Amniotic stem cell (primary cell): ENCODE measurements at regions not wholly inside any gene's neighbourhood (a gene's known extent, or its start where the extent isn't known, plus 50 kb on each side); places are given as distances from the start of the nearest gene placed in this dataset.
"Not testable (repeated sequence)": the region's sequence is repeated elsewhere in the genome, so short reads cannot be mapped to it uniquely, and the experiment has no call there.

Experiments used
- DNase-seq: peaks from one replicate; lab custom pipeline; 2025; lab: John Stamatoyannopoulos, UW

DNA sequence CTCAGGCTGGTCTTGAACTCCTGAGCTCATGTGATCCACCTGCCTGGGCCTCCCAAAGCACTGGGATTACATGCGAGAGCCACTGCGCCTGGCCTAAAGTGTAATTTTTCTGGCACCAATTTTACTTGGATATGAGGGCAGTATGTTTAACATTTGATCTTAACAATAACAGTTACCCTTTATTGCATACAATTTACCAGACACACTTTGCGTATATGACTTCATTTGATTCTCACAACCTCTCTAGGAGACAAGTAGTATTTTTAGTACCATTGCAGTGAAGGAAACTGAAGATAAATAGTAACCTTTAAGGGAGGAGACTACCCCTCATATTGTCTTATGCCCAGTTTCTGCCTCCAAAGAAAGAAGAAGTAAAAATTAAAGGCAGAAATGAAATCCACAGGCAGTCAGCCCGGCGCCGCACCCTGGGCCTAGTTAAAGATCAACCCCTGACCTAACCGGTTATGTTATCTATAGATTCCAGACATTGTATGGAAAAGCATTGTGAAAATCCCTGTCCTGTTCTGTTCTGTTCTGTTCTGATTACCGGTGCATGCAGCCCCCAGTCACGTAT, 54.0 kb downstream of the CYP26A1 start:
- DNase-seq, result not testable (repeated sequence)

DNA sequence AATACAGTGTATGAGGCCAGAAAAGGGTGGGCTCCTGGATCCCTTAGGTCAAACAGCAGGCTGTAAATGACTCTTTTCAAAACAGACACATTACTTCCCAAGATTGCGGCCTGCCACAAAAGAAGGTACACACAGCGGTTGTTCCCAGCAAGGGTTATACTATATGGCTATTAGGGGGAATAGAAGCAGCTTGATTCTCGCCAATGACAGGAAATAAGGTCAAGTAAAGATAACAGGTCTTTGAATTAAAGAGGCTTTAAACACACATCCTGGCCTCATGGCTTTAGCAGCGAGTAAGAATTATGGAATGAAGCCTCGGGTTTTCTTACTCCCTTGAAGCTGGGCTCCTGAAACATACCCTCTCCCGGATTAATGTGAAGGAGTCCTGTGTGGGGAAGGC, 58.3 kb downstream of the CYP26A1 start:
- no peak for DNase-seq

DNA sequence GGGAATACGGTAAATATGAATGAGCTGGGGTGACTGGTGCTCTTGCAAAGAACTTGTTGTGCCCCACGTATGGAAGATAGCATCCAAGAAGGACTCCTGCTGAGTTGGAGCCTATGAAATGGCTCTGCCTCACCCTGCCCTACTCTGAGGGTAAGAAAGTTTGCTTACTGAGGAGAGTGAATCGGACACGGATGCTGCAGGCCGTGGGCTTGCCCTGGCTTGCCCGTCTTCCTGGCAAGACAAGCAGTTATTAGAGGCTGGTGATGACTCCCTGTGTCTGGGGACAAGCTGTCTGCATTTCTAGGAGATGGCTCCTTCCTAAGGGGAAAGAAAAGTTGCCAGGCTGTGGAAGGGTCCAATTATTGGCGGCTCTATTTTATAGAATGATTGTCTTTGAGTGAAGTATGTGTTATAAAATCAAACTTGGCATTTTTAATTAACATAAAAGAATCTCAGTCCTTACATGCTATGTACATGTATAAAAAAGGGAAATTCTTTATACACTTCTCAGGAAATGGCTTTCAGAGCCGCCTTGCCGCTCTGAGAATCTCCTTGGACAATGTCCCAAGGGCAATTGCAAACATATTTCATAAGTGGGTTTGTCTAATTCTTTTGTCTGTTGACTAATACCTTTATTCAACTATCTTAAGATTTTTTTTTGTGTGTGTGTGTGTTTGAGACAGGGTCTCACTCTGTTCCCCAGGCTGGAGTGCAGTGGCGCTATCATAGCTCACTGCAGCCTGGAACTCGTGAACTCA, 64.6 kb downstream of the CYP26A1 start:
- no peak for DNase-seq

- no peak for DNase-seq
Observed at GRCh38 chr10:93139059-93139655, 65.5 kb downstream of the CYP26A1 start.

GRCh38 chr10:93142534-93142933, 68.8 kb downstream of the CYP26A1 start:
- DNase-seq, result no peak

DNA sequence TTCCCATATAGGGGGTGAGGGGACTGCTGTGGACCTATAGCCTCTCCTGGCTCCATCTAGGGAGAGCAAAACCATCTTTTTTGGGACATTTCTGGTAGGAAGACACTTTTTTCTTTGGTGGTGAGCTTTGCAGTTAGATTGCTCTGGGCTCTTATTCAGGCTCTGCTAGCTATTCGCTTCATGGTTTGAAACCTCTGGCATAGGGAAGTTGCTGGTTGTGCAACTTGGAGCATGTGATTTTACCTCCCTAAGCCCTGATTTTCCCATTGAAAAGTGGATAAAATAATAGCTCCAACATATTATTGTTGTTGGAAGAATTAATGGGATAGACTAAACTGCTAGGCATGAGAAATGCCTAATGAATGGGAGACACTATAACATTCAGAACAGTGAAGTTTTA, 69.6 kb downstream of the CYP26A1 start:
- DNase-seq, result no peak

DNA sequence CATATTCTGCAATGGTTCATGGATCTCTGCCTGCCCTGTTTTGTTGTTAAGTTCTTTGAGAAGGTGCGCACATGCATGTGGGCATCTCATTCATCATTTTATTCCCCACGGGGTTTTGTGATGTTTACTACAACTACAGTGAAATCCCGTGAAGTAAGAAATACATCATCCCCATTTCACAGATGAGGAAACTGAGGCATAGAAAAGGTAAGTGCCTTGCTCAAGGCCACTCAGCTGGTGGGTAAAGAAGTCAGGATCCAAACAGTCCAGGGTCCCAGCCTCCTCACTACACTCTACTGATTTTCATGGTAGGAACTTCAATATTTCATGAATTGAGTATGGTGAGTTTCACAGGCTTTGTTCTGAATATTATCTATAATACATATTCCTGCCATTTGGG, 72.6 kb downstream of the CYP26A1 start:
- no peak for DNase-seq

DNA sequence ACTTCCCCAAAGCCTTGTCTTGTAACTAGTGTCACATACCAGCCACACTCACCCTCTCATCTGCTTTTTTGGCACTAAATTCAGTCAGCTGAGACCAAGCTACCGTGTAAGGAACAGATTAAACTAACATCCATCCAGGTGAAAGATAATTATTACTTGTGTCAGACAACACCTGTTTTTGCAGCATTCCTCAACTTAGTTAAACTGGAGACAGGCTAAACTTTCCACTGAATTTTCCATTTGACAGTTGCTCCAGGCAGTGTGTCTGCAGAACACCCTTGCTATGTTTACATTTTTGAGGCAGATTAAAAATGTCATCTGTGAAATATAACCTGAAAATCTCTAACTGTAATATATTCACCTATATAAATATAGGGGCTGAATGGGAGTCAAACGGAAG, 73.6 kb downstream of the CYP26A1 start:
- no peak for DNase-seq

DNA sequence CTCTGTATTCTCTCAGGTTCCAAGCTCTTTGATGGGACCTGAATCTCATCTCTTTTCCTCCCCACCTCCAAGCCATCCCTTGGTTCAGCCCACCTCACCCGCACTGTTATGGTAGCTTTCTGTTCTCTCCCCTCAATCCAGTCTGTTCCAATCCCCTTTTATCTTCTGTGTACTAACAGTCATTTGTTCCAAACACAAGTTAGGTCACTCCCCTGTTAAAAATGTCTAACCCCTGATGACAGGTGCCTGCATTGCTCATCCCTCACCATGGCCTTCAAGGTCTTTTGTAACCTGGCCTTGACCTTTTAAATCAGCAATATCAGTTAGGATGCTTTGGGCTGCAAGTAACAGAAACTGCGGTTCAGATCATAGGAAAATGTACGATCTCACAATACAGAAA, 74.8 kb downstream of the CYP26A1 start:
- no peak for DNase-seq

DNA sequence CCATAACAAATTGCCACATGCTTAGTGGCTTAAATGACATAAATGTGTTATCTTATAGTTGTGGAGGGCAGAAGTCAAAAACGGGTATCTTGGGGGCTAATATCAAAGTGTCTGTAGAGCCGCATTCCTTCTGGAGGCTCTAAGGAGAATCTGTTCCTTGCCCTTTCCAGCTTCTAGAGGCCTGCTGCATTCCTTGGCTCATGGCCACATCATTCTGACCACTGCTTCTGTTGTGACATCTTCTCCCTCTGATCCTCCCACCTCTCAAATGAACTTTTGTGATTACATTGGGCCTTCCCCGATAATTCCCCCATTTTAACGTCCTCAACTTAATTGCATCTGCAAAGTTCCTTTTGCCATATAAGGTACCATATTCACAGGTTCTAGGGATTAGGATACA, 76.1 kb downstream of the CYP26A1 start:
- no peak for DNase-seq

DNA sequence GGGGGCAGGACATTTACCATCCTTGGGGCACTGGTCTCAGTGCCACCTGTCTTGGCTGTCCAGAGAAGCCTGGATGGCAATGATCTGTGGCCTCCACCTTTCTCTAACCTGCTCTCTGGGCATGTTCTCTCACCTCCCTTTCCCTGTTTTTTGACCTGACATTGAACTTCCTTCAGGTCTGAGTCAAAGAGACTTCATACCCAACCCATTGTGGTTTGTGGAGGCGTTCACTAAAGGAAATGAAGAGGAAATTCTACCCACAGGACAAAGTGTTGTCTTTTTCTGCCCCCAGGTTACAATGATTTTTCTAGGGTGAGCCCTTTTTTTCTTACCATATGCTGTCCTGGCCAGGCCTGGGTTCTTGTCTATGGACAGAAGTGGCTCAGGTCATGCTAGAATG, 76.6 kb downstream of the CYP26A1 start:
- DNase-seq, result no peak

DNA sequence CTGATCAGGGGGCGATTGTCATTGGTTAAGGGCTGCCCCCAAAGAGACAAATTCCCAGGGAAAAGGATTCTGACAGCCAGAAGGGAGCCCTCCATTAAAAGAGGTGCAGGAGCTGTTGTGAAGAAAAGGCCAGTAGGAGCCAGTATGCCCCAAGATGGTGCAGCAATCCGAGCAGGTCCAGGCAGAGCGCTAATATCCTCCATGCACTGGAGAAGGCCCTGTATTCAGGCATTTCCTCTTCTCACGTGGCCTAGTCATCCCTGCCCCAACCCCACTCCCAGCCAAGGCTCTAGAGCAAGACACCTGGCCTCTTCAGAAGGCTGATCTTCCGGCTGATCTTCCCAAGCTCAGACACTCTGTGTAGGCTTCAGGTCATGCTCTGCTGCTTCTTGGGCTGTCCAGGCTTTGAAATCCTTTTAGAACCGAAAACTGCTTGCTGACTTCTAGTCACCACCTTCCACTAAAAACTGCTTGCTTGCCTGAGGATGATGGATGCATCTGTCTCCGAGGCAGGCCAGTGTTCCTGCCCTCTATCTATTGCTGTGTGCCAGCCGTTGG, 77.4 kb downstream of the CYP26A1 start:
- no peak for DNase-seq

DNA sequence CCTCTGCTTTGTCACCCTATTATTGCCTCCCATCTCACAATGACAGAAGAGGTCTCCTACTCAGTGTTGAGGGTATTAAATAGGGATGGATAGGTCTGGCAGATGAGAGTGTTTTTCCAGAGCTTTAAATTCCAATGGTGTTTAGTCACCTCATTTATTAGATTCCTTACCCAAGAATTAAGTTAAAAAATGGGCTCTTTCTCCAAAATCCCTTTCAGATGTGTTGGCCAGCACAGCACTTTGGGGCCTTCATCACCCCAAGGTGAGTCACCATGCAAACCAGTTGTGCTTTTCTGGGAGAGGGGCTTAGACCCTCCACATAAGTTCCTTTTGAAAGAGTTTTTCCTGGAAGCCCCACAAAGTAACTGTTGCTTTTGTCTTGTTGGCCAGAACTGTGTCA, 78.4 kb downstream of the CYP26A1 start:
- DNase-seq, result peak; percentile 7

DNA sequence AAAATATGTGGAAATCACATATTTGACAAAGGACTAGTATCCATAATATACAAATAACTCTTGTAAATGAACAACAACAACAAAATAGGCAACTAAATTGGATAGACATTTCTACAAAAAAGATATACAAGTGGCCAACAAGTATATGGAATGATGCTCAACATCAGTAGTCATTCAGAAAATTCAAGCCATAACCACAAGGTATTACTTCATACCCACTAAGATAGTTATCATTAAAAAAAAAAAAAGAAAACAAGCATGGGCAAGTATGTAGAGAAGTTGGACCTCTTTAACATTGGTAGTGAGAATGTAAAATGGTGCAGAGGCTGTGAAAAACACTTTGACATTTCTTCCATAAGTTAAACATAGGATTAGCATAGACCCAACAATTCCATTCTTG, 80.8 kb downstream of the CYP26A1 start:
- DNase-seq, result no peak

DNA sequence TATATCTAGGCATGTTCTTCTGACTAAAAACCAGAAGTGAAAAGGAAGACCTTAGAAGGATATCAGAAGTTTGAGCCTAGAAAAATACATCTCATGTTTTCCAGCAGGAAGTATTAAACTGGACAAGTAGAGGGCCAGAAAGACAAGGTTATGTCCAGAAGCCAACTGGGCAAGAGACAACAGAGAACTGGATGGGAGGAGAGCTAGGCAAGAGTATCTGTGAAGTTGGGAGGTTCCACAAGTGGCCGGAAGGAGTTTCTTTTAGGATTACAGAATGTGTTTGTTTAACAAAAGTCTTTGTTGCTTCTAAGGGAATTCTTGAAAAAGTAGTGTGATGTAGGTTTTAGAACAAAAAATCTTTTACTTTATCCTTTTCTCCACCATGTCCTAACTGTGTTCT, 86.4 kb downstream of the CYP26A1 start:
- DNase-seq, result no peak

DNA sequence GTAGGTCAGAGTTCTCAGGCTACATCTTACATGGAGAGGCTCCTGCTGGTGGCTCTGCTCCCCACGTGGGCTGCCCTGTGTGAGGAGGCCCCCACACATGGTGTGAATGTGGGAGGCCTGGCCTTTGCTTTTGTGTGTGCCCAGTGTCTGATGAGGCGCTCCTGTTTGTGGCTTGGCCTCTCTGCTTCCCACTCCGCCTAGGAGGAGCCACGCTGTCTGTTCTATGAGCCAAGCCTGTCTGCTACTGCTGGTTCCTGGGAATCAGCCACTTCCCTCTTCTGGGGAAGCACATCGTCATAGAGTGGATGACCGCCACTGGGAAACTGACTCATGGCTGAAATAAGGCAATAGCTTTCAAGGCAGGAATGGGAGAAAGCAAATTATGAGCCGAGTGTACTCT, 87.1 kb downstream of the CYP26A1 start:
- no peak for DNase-seq

DNA sequence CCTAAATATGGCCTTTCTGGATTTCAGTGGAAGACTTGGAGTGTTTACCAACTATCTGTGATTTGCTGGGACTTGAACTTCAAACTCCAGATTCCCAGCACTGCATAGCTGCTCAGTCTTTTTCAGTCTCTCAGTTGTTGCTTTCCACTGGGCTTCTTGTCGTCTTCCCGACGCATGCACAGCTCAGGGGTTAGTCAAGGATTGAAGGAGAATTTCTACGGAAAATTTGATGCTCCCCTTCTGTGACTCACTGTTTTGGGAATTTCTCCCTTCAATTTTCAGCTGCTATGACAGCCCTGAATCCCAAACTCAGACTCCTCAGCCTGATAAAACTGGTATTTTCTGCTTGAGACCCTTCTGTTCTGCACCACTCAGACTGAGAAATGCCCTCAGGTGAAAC, 91.7 kb downstream of the CYP26A1 start:
- DNase-seq, result peak; percentile 15

DNA sequence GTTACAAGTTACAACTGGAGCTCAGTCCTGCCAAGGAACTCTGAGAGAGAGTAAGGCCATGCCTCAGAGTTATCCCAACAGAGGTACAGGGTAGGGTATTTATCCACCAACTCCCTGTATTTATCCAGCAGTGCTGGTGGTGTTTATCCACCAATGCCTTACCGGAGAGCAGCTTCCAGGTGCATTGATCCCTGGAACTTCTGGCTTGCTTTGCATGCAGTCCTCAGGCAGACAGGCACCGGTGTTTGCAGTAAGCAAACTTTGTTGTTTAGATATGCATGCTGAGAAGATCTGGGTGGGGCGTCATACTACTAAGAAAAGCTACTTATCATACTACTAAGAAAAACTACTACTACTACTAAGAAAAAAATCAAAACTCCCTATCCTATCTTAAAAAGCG, 92.4 kb downstream of the CYP26A1 start:
- no peak for DNase-seq

- DNase-seq, result no peak
Observed at GRCh38 chr10:93171837-93172236, 98.1 kb downstream of the CYP26A1 start.

DNA sequence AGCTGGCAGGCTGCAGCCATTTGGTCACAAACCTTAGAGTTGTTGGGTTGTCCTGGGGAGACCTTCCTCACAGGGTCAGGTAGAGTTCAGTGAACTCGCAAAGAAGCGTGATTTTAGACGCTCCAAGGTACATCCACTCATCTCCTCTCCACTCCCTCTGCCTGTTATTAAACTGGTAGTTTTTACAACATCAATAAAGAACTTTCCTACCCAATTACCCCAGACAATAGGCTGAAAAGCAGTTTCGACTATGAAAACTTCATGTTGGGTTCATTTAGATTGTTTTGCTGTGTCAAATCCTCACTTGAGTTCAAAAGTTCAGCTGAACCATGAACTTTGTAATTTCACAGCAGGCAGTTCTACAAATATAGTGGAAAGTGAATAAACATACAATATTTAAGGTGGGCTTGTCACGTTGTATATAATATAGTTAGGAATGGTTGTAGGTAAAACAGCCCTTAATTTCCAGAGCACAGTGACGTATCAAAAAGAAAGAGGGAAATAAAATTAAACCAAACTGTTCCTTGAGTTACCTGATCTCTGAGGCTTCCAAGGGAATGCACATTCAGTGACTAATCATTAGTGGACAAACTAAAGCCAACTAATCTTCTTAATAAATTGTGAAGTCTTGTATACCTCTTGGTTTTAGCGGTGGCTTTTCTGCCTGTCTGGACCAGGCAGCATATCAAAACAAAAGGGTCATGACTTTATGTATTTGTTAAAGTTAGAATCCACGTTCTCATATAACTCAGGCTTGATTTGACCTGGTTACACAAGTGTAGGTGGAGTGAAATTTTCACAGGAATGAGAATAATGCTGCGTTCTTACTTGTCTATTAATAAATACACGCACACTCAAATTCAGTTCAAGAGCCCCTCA, 100.5 kb downstream of the CYP26A1 start:
- DNase-seq, result no peak

DNA sequence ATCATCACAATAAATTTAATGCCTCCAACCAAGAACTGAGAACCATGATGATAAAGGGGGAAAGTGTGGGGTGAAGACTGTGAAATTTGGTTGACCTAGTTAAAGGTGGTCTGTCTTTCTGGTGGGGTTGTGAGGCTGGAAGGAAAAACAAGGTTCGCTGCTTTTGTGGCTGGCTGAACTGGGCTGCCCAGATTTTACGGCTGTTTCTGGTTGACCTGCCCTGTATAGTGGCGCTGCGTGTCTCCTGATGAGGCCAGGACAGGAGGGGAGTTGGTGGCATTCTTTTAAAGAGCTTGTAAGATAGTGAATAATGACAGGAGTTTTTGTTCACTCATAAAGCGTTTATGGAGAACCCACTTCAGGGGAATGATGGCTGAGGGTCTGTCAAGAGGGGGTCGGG, 101.8 kb downstream of the CYP26A1 start:
- no peak for DNase-seq

DNA sequence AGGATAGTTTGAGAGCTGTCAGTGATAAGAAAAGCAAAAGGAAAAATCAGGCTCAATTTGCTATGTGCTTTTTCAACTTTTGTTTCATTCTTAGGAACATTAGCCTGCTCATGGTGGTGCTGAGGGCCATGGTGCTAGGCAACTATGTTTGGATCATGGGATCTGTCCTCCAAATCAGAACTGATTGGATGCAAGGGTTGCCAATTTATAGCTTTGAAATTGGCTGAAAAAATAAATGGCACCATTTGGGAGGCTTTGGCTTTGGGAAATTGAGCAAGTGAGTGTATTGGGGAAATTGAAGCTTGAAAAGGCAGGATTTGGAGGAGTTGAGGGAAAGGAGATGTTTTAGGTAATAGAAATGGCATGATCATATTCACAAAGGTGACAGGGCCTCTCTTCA, 103.8 kb downstream of the CYP26A1 start:
- DNase-seq, result no peak
